HepG2 (cell line): ENCODE measurements at regions not wholly inside any gene's neighbourhood (a gene's known extent, or its start where the extent isn't known, plus 50 kb on each side); places are given as distances from the start of the nearest gene placed in this dataset.
A peak's percentile ranks its signal among the peaks of the same experiment; 100 is the strongest.

ENCODE experiments used
- CEBPG ChIP-seq: IDR thresholded peaks from 2 replicates; pipeline ENCODE4 v1.6.1; 2016
- ELF3 ChIP-seq: IDR thresholded peaks from 2 replicates; pipeline ENCODE4 v1.6.1; 2016; ENCODE audit warnings: missing genetic modification reagents, missing compliant biosample characterization
- GABPB1 ChIP-seq: IDR thresholded peaks from 2 replicates; pipeline ENCODE4 v1.6.1; 2016; ENCODE audit warnings: mild to moderate bottlenecking, missing genetic modification reagents, moderate library complexity, missing compliant biosample characterization
- SALL1 ChIP-seq: sonication (generic); formaldehyde crosslinking; IDR thresholded peaks from 2 replicates; pipeline ENCODE4 v1.8.0; 2022; ENCODE audit warnings: mild to moderate bottlenecking, missing genetic modification reagents
- SOX6 ChIP-seq, 2 experiments: fragments of 450-650 bp in 1 of 2; sonication (generic) in 1 of 2; formaldehyde crosslinking in 1 of 2; IDR thresholded peaks; 2 replicates each; pipeline versions ENCODE4 v1.4.0 to v1.6.1; 2017 to 2020; ENCODE audit warnings: antibody characterized with exemption in 1 of 2, mild to moderate bottlenecking in 1 of 2, missing genetic modification reagents in 1 of 2
- TEAD3 ChIP-seq: optimal IDR thresholded peaks from 2 replicates; pipeline ENCODE3; 2016; ENCODE audit warnings: borderline replicate concordance
- ZNF678 ChIP-seq: sonication (generic); formaldehyde crosslinking; IDR thresholded peaks from 2 replicates; pipeline ENCODE4 v1.4.0; 2020; ENCODE audit warnings: mild to moderate bottlenecking, missing genetic modification reagents
- ZNF713 ChIP-seq: sonication (generic); formaldehyde crosslinking; IDR thresholded peaks from 2 replicates; pipeline ENCODE4 v1.4.0; 2020; ENCODE audit warnings: mild to moderate bottlenecking, missing genetic modification reagents
- TF ChIP-seq, protein P1 (sequence below): sonication (generic); formaldehyde crosslinking; conservative IDR thresholded peaks from 2 replicates; pipeline ENCODE4 v1.4.0; 2020; ENCODE audit warnings: mild to moderate bottlenecking, missing genetic modification reagents, moderate library complexity
- TF ChIP-seq, protein P2 (sequence below): sonication (generic); formaldehyde crosslinking; IDR thresholded peaks from 2 replicates; pipeline ENCODE4 v1.4.0; 2020; ENCODE audit warnings: missing genetic modification reagents
- TF ChIP-seq, protein P3 (sequence below): sonication (generic); formaldehyde crosslinking; IDR thresholded peaks from 2 replicates; pipeline ENCODE4 v1.4.0; 2020; ENCODE audit warnings: missing genetic modification reagents
- TF ChIP-seq, protein P4 (sequence below): sonication (generic); formaldehyde crosslinking; IDR thresholded peaks from 2 replicates; pipeline ENCODE4 v1.4.0; 2020; ENCODE audit warnings: missing genetic modification reagents

DNA sequence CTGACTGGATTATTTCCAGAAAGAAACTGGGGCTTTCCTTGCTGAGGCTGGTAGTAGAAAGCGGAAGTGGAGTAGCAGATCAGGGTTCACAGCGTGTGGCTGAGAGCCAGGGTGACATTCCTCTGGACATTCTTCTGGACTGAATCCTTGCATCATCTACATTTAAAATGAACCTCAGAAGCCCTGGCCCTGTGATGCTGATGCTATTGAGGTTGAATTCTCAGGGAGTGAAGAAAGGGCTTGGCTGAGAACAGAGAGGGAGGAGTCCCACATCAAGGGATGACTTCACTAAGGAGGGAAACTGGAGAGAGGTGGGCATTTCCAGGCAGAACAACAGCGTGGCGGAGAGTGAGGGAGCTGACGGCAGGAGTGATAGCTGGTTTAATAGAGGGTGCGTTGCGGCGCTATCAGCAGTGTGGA lies 102.3 kb upstream of the LMO4 start (continued):
- TF ChIP-seq, protein P1, sequence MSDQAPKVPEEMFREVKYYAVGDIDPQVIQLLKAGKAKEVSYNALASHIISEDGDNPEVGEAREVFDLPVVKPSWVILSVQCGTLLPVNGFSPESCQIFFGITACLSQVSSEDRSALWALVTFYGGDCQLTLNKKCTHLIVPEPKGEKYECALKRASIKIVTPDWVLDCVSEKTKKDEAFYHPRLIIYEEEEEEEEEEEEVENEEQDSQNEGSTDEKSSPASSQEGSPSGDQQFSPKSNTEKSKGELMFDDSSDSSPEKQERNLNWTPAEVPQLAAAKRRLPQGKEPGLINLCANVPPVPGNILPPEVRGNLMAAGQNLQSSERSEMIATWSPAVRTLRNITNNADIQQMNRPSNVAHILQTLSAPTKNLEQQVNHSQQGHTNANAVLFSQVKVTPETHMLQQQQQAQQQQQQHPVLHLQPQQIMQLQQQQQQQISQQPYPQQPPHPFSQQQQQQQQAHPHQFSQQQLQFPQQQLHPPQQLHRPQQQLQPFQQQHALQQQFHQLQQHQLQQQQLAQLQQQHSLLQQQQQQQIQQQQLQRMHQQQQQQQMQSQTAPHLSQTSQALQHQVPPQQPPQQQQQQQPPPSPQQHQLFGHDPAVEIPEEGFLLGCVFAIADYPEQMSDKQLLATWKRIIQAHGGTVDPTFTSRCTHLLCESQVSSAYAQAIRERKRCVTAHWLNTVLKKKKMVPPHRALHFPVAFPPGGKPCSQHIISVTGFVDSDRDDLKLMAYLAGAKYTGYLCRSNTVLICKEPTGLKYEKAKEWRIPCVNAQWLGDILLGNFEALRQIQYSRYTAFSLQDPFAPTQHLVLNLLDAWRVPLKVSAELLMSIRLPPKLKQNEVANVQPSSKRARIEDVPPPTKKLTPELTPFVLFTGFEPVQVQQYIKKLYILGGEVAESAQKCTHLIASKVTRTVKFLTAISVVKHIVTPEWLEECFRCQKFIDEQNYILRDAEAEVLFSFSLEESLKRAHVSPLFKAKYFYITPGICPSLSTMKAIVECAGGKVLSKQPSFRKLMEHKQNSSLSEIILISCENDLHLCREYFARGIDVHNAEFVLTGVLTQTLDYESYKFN (CRISPR knock-in tag), result peak; percentile 26; the same call in 1 of the 2 replicates
- no peak for TF ChIP-seq ZNF678 (CRISPR knock-in tag)
- TF ChIP-seq, protein P2, sequence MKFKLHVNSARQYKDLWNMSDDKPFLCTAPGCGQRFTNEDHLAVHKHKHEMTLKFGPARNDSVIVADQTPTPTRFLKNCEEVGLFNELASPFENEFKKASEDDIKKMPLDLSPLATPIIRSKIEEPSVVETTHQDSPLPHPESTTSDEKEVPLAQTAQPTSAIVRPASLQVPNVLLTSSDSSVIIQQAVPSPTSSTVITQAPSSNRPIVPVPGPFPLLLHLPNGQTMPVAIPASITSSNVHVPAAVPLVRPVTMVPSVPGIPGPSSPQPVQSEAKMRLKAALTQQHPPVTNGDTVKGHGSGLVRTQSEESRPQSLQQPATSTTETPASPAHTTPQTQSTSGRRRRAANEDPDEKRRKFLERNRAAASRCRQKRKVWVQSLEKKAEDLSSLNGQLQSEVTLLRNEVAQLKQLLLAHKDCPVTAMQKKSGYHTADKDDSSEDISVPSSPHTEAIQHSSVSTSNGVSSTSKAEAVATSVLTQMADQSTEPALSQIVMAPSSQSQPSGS (CRISPR knock-in tag), result peak; percentile 41; the same call in 1 of the 2 replicates
- TF ChIP-seq, protein P3, sequence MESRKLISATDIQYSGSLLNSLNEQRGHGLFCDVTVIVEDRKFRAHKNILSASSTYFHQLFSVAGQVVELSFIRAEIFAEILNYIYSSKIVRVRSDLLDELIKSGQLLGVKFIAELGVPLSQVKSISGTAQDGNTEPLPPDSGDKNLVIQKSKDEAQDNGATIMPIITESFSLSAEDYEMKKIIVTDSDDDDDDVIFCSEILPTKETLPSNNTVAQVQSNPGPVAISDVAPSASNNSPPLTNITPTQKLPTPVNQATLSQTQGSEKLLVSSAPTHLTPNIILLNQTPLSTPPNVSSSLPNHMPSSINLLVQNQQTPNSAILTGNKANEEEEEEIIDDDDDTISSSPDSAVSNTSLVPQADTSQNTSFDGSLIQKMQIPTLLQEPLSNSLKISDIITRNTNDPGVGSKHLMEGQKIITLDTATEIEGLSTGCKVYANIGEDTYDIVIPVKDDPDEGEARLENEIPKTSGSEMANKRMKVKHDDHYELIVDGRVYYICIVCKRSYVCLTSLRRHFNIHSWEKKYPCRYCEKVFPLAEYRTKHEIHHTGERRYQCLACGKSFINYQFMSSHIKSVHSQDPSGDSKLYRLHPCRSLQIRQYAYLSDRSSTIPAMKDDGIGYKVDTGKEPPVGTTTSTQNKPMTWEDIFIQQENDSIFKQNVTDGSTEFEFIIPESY (CRISPR knock-in tag), result no peak
- TF ChIP-seq SOX6 (IDR thresholded peaks at IDR 0.05), result no peak
- 0 out of 2 replicates have a peak, but pooled peaks have one; percentile 11 for TF ChIP-seq SOX6 (CRISPR knock-in tag; IDR thresholded peaks at IDR 0.05)
- TF ChIP-seq CEBPG (CRISPR knock-in tag), result peak; percentile 81
- no peak for TF ChIP-seq ZNF713
- TF ChIP-seq, protein P4, sequence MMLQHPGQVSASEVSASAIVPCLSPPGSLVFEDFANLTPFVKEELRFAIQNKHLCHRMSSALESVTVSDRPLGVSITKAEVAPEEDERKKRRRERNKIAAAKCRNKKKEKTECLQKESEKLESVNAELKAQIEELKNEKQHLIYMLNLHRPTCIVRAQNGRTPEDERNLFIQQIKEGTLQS, result peak; percentile 86
- peak; percentile 74 for TF ChIP-seq GABPB1
- TF ChIP-seq SALL1 (CRISPR knock-in tag), result peak; percentile 45; the same call in 1 of the 2 replicates
- peak; percentile 95 for TF ChIP-seq TEAD3 (CRISPR knock-in tag)
- peak; percentile 78 for TF ChIP-seq ELF3 (CRISPR knock-in tag)
- TF ChIP-seq, all 625 proteins: peak for 29
